ENCODE measurements at regions not wholly inside any gene's neighbourhood (a gene's known extent, or its start where the extent isn't known, plus 50 kb on each side); places are given as distances from the start of the nearest gene placed in this dataset.

- TF ChIP-seq HDAC2 (IDR thresholded peaks at IDR 0.05; ENCODE audit: borderline replicate concordance in 1 of 2, low read depth in 2 of 2, low read length in 2 of 2), result no peak
These were observed 318.0 kb upstream of the KLF12 start (continued) for GRCh38 chr13:74452176-74452575.
